Tibial nerve (tissue), 4 donors: ENCODE measurements at regions not wholly inside any gene's neighbourhood (a gene's known extent, or its start where the extent isn't known, plus 50 kb on each side); places are given as distances from the start of the nearest gene placed in this dataset.

Source experiments
- DNase-seq, 2 donors: peaks; one replicate each; pipeline ENCODE4 v3.0.0-alpha.2; 2019; ENCODE audit warnings: low spot score in 2 of 2
- H3K27ac ChIP-seq, 4 donors: fragments of 200-600 bp; sonication (generic) in 3 of 4; one replicate each; pipeline ENCODE4 v1.5.1; 2017 to 2019; ENCODE audit warnings: mild to moderate bottlenecking in 1 of 4
- H3K27me3 ChIP-seq, 2 donors: fragments of 200-600 bp; sonication (generic) in 1 of 2; one replicate each; pipeline versions ENCODE4 v1.5.1 to v1.6.0; 2017 to 2019
- H3K36me3 ChIP-seq, 3 donors: fragments of 200-600 bp; sonication (generic); one replicate each; pipeline ENCODE4 v1.5.1; 2018 to 2019
- H3K4me1 ChIP-seq, 4 donors: fragments of 200-600 bp; sonication (generic) in 3 of 4; one replicate each; pipeline ENCODE4 v1.5.1; 2017 to 2019
- H3K4me3 ChIP-seq, 4 donors: fragments of 200-600 bp; sonication (generic) in 3 of 4; one replicate each; pipeline ENCODE4 v1.5.1; 2017 to 2019; ENCODE audit warnings: mild to moderate bottlenecking in 1 of 4, moderate library complexity in 1 of 4
- H3K9me3 ChIP-seq, 4 donors: fragments of 200-600 bp; sonication (generic) in 3 of 4; one replicate each; pipeline ENCODE4 v1.5.1; 2017 to 2019
- EP300 ChIP-seq, 2 donors: sonication (generic); formaldehyde crosslinking; IDR thresholded peaks; one replicate each; pipeline ENCODE4 v1.6.1; 2017; ENCODE audit warnings: antibody characterized with exemption in 2 of 2, mild to moderate bottlenecking in 1 of 2
- POLR2A ChIP-seq, 2 donors: fragments of 450-650 bp; IDR thresholded peaks; one replicate each; pipeline ENCODE4 v1.6.1; 2017; ENCODE audit warnings: antibody characterized with exemption in 2 of 2, mild to moderate bottlenecking in 2 of 2, moderate library complexity in 2 of 2
- WGBS, 2 donors: methylation state at CpG; one replicate each; pipeline ENCODE4 v1.1.5; 2018; 5-methylcytosine and 5-hydroxymethylcytosine counted together
- TF ChIP-seq, protein P1 (sequence below), 5 experiments: fragments of 200-600 bp in 3 of 5; fragments of 450-650 bp in 2 of 5; sonication (generic) in 3 of 5; IDR thresholded peaks; one replicate each; pipeline ENCODE4 v1.5.1; 2016 to 2019; ENCODE audit warnings: antibody characterized with exemption in 5 of 5, mild to moderate bottlenecking in 3 of 5, moderate library complexity in 2 of 5

- TF ChIP-seq POLR2A (IDR thresholded peaks at IDR 0.05), result no peak
- TF ChIP-seq, protein P1, sequence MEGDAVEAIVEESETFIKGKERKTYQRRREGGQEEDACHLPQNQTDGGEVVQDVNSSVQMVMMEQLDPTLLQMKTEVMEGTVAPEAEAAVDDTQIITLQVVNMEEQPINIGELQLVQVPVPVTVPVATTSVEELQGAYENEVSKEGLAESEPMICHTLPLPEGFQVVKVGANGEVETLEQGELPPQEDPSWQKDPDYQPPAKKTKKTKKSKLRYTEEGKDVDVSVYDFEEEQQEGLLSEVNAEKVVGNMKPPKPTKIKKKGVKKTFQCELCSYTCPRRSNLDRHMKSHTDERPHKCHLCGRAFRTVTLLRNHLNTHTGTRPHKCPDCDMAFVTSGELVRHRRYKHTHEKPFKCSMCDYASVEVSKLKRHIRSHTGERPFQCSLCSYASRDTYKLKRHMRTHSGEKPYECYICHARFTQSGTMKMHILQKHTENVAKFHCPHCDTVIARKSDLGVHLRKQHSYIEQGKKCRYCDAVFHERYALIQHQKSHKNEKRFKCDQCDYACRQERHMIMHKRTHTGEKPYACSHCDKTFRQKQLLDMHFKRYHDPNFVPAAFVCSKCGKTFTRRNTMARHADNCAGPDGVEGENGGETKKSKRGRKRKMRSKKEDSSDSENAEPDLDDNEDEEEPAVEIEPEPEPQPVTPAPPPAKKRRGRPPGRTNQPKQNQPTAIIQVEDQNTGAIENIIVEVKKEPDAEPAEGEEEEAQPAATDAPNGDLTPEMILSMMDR (IDR thresholded peaks at IDR 0.05), result no peak
- TF ChIP-seq EP300 (IDR thresholded peaks at IDR 0.05), result no peak
- Histone ChIP-seq H3K36me3 (no peaks in the 10 kb centered on the region), H3K27me3 (no peaks in the 10 kb centered on the region), H3K4me1 (peaks cover 0 to 9% (median 0%) of the 10 kb centered on the region in 4 donors), H3K27ac (no peak overlapping the region), H3K9me3 (no peaks in the 10 kb centered on the region), H3K4me3 (no peak overlapping the region)
- WGBS, 2 donors, result 72 to 75% methylated on average over 5 of the region's 5 CpGs
- DNase-seq, result no peak
These were observed 227.3 kb downstream of the QDPR start for GRCh38 chr4:17284323-17285175.

GRCh38 chr4:17283832-17284231, 228.1 kb downstream of the QDPR start:
- no peak overlapping the region for H3K27ac ChIP-seq
- no peaks in the 10 kb centered on the region for H3K36me3 ChIP-seq
- WGBS, 2 donors, result 90 to 91% methylated on average over 4 of the region's 4 CpGs
- DNase-seq, result no peak
- H3K4me1 ChIP-seq, result peaks cover 0 to 9% (median 0%) of the 10 kb centered on the region in 4 donors
- no peaks in the 10 kb centered on the region for H3K27me3 ChIP-seq
- no peaks in the 10 kb centered on the region for H3K9me3 ChIP-seq
- H3K4me3 ChIP-seq, result no peak overlapping the region
- TF ChIP-seq POLR2A (IDR thresholded peaks at IDR 0.05) (no peak), EP300 (IDR thresholded peaks at IDR 0.05) (no peak)
- TF ChIP-seq, protein P1 (IDR thresholded peaks at IDR 0.05), result no peak

GRCh38 chr4:17283251-17283650, 228.6 kb downstream of the QDPR start:
- DNase-seq, result no peak
- Histone ChIP-seq H3K4me3 (no peak overlapping the region), H3K27ac (no peak overlapping the region), H3K4me1 (peaks cover 0 to 9% (median 0%) of the 10 kb centered on the region in 4 donors), H3K36me3 (no peaks in the 10 kb centered on the region), H3K9me3 (no peaks in the 10 kb centered on the region), H3K27me3 (no peaks in the 10 kb centered on the region)
- WGBS, 2 donors, result 84 to 89% methylated on average over 7 of the region's 7 CpGs
- TF ChIP-seq, protein P1 (IDR thresholded peaks at IDR 0.05), result no peak
- TF ChIP-seq EP300 (IDR thresholded peaks at IDR 0.05) (no peak), POLR2A (IDR thresholded peaks at IDR 0.05) (no peak)

DNA sequence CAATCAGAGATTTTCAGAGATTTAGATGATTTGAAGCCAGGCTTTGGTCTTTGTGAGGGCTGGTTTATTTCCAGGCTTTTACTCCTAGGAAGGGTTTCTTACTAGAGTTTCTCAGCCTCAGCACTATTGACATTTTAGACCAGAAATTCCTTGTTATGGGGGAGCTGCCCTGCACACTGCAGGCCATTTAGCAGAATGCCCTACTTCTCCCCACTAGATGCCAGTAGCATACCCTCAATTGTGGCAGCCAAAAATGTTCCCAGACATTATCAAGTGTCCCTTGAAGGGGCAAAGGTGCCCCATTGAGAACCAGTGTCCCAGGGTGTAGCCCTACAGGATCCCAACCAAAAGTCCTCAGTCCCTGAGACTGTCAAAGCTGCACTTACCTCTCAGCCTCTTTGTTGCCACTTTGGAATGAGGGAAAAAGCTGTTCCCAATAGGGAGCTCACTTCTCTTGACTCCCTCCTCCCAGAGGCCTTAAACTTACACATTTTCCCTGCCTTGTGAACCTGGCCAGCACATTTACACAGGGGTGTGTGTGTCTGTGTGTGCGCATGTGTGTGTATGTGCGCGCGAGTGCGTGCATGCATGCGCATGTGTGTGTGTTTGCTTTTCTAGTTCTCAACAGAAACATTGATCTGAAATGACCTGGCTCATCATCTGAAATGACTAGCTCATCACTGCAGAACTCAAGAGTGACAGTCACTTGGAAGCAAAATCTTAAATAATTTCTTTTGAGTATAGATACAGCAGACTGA, 231.4 kb downstream of the QDPR start:
- no peaks in the 10 kb centered on the region for H3K36me3 ChIP-seq
- H3K4me1 ChIP-seq, result peaks cover 0 to 16% (median 0%) of the 10 kb centered on the region in 4 donors
- WGBS, 2 donors, result 97 to 99% methylated on average over 6 of the region's 6 CpGs

More for the DNA sequence above, 231.4 kb downstream of the QDPR start:
- H3K4me3 ChIP-seq, result no peak overlapping the region
- no peak for DNase-seq
- no peaks in the 10 kb centered on the region for H3K9me3 ChIP-seq
- H3K27ac ChIP-seq, result no peak overlapping the region
- TF ChIP-seq EP300 (IDR thresholded peaks at IDR 0.05) (no peak), POLR2A (IDR thresholded peaks at IDR 0.05) (no peak)
- TF ChIP-seq, protein P1 (IDR thresholded peaks at IDR 0.05), result no peak
- H3K27me3 ChIP-seq, result no peaks in the 10 kb centered on the region
